ENCODE measurements at regions not wholly inside any gene's neighbourhood (a gene's known extent, or its start where the extent isn't known, plus 50 kb on each side); places are given as distances from the start of the nearest gene placed in this dataset.

GRCh38 chr17:70869402-70870085, 700.2 kb downstream of the KCNJ2 start:
- Histone ChIP-seq H3K4me3 (replicated peaks; ENCODE audit: insufficient read depth, low read length) (no peak overlapping the region), H3K27me3 (ENCODE audit: insufficient read depth, poor library complexity, severe bottlenecking) (no peaks in the 10 kb centered on the region), H3K27ac (replicated peaks) (no peak overlapping the region)
- TF ChIP-seq POLR2AphosphoS5 (IDR thresholded peaks at IDR 0.05; ENCODE audit: low read depth) (no peak), GABPA (IDR thresholded peaks at IDR 0.05; ENCODE audit: low read depth) (no peak), SPI1 (IDR thresholded peaks at IDR 0.05; ENCODE audit: borderline replicate concordance, low read depth) (no peak), CTCF (IDR thresholded peaks at IDR 0.05; ENCODE audit: insufficient read depth, low read length) (no peak)
- DNase-seq (ENCODE audit: low read depth in 1 of 2, low spot score in 1 of 2) = no peak

DNA sequence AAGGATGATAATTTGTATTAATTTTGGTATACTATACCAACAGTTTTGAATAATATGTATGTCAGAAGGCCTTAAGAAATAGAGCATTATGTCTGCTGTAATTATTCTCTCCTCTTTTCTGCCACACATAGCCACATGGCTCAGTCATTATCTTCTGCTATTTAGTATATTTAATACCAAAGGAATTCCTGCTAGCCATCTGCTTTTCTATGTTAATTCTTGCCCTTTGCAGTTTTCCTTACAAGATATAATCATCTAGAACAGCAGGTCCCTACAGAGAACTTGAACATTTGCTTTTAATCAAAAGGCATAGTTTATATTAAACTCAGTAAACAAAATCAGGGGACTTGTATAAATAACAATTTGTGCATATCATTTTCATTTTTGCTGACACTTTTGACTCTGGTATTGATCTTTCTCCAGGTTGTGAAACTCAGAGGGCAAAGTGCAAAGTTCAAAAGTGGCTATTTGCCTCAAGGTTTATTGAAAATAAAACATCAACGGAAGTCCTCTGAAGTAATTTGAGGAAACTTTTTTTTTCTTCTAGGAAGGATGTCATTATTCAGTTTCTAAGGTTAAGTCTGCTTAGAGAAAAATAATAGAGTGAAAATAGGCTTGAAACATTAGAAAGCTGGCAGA, 702.0 kb downstream of the KCNJ2 start:
- no peak for TF ChIP-seq GABPA (IDR thresholded peaks at IDR 0.05; ENCODE audit: low read depth)
- TF ChIP-seq, protein P1, sequence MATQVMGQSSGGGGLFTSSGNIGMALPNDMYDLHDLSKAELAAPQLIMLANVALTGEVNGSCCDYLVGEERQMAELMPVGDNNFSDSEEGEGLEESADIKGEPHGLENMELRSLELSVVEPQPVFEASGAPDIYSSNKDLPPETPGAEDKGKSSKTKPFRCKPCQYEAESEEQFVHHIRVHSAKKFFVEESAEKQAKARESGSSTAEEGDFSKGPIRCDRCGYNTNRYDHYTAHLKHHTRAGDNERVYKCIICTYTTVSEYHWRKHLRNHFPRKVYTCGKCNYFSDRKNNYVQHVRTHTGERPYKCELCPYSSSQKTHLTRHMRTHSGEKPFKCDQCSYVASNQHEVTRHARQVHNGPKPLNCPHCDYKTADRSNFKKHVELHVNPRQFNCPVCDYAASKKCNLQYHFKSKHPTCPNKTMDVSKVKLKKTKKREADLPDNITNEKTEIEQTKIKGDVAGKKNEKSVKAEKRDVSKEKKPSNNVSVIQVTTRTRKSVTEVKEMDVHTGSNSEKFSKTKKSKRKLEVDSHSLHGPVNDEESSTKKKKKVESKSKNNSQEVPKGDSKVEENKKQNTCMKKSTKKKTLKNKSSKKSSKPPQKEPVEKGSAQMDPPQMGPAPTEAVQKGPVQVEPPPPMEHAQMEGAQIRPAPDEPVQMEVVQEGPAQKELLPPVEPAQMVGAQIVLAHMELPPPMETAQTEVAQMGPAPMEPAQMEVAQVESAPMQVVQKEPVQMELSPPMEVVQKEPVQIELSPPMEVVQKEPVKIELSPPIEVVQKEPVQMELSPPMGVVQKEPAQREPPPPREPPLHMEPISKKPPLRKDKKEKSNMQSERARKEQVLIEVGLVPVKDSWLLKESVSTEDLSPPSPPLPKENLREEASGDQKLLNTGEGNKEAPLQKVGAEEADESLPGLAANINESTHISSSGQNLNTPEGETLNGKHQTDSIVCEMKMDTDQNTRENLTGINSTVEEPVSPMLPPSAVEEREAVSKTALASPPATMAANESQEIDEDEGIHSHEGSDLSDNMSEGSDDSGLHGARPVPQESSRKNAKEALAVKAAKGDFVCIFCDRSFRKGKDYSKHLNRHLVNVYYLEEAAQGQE (IDR thresholded peaks at IDR 0.05; ENCODE audit: insufficient replicate concordance, low read depth) = no peak
- TF ChIP-seq SPI1 (IDR thresholded peaks at IDR 0.05; ENCODE audit: borderline replicate concordance, low read depth) = no peak
- no peak for TF ChIP-seq CTCF (IDR thresholded peaks at IDR 0.05; ENCODE audit: insufficient read depth, low read length)
- TF ChIP-seq POLR2AphosphoS5 (IDR thresholded peaks at IDR 0.05; ENCODE audit: low read depth) = no peak
- no peak overlapping the region for H3K27ac ChIP-seq (replicated peaks)
- no peak overlapping the region for H3K4me3 ChIP-seq (replicated peaks; ENCODE audit: insufficient read depth, low read length)
- no peak for DNase-seq (ENCODE audit: low read depth in 1 of 2, low spot score in 1 of 2)
- no peaks in the 10 kb centered on the region for H3K27me3 ChIP-seq (ENCODE audit: insufficient read depth, poor library complexity, severe bottlenecking)

DNA sequence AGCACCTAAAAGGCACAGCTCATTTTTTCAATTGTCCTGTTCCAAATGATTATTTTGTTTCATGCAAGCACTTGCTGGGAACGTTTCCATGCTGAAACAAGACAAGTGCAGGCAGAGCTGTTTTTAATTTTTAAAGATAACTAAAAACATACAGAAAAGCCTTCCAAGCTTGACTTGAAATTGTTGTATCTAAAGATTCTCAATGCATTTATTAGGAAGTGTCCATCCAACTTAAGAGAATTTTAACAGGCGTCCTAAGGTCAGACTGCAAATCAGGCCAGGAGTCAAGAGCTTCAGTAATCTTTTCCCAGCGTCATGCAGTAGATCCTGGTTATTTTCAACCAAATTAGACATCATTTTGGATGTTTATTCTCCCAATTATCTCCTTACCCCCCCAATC, 702.8 kb downstream of the KCNJ2 start:
- no peaks in the 10 kb centered on the region for H3K27me3 ChIP-seq (ENCODE audit: insufficient read depth, poor library complexity, severe bottlenecking)
- no peak overlapping the region for H3K27ac ChIP-seq (replicated peaks)
- no peak for DNase-seq (ENCODE audit: low read depth in 1 of 2, low spot score in 1 of 2)
- H3K4me3 ChIP-seq (replicated peaks; ENCODE audit: insufficient read depth, low read length) = no peak overlapping the region
- no peak for TF ChIP-seq CTCF (IDR thresholded peaks at IDR 0.05; ENCODE audit: insufficient read depth, low read length)
- no peak for TF ChIP-seq SPI1 (IDR thresholded peaks at IDR 0.05; ENCODE audit: borderline replicate concordance, low read depth)
- TF ChIP-seq POLR2AphosphoS5 (IDR thresholded peaks at IDR 0.05; ENCODE audit: low read depth) = no peak
- TF ChIP-seq, protein P1 (IDR thresholded peaks at IDR 0.05; ENCODE audit: insufficient replicate concordance, low read depth) = no peak
- TF ChIP-seq GABPA (IDR thresholded peaks at IDR 0.05; ENCODE audit: low read depth) = no peak

All from HL-60 (cell line).